ENCODE measurements at regions not wholly inside any gene's neighbourhood (a gene's known extent, or its start where the extent isn't known, plus 50 kb on each side); places are given as distances from the start of the nearest gene placed in this dataset.

- no peak for DNase-seq (ENCODE audit: unreplicated experiment)
- Mint-ChIP-seq H3K4me3 (ENCODE audit: unreplicated experiment) (no peak overlapping the region), H3K27ac (ENCODE audit: low read depth, unreplicated experiment) (peak overlapping the region; percentile 3), H3K27me3 (ENCODE audit: insufficient read depth, unreplicated experiment) (peaks cover 16% of the 10 kb centered on the region), H3K36me3 (ENCODE audit: insufficient read depth, unreplicated experiment) (no peaks in the 10 kb centered on the region), H3K9me3 (ENCODE audit: unreplicated experiment) (no peaks in the 10 kb centered on the region), H3K4me1 (ENCODE audit: insufficient read depth, unreplicated experiment) (peaks cover 10% of the 10 kb centered on the region)
- no TSS peak for BruUV-seq (replicated peaks)
- POLR2A ChIA-PET: no interaction called here
- intact Hi-C loops (cut with micrococcal nuclease): no loop called here
- TF ChIP-seq CTCF (IDR thresholded peaks at IDR 0.05; ENCODE audit: unreplicated experiment): no peak
- CTCF ChIA-PET: no interaction called here
Observed at GRCh38 chr4:75345423-75345822, 168.8 kb downstream of the RCHY1 start.

GRCh38 chr4:75344915-75345314 is 169.3 kb downstream of the RCHY1 start:
- Mint-ChIP-seq H3K27me3 (ENCODE audit: insufficient read depth, unreplicated experiment) (peaks cover 16% of the 10 kb centered on the region), H3K27ac (ENCODE audit: low read depth, unreplicated experiment) (peak overlapping the region; percentile 3), H3K9me3 (ENCODE audit: unreplicated experiment) (no peaks in the 10 kb centered on the region), H3K36me3 (ENCODE audit: insufficient read depth, unreplicated experiment) (no peaks in the 10 kb centered on the region), H3K4me3 (ENCODE audit: unreplicated experiment) (no peak overlapping the region), H3K4me1 (ENCODE audit: insufficient read depth, unreplicated experiment) (peaks cover 10% of the 10 kb centered on the region)
- ChIA-PET POLR2A (no interaction called here), CTCF (no interaction called here)
- intact Hi-C loops (cut with micrococcal nuclease): no loop called here
- no peak for TF ChIP-seq CTCF (IDR thresholded peaks at IDR 0.05; ENCODE audit: unreplicated experiment)
- peak; percentile 33 for DNase-seq (ENCODE audit: unreplicated experiment)
- BruUV-seq (replicated peaks): no TSS peak

GRCh38 chr4:75343333-75343732 is 170.9 kb downstream of the RCHY1 start:
- no peak overlapping the region for H3K4me3 Mint-ChIP-seq (ENCODE audit: unreplicated experiment)
- DNase-seq (ENCODE audit: unreplicated experiment): no peak
- H3K36me3 Mint-ChIP-seq (ENCODE audit: insufficient read depth, unreplicated experiment): no peaks in the 10 kb centered on the region
- no peaks in the 10 kb centered on the region for H3K9me3 Mint-ChIP-seq (ENCODE audit: unreplicated experiment)
- no TSS peak for BruUV-seq (replicated peaks)
- intact Hi-C loops (cut with micrococcal nuclease): no loop called here
- H3K27me3 Mint-ChIP-seq (ENCODE audit: insufficient read depth, unreplicated experiment): peaks cover 14% of the 10 kb centered on the region
- TF ChIP-seq CTCF (IDR thresholded peaks at IDR 0.05; ENCODE audit: unreplicated experiment): no peak
- ChIA-PET CTCF (no interaction called here), POLR2A (interaction anchor here (0.6 kb wide), 1 partner anchor 9 kb away, joined by 5 read pairs; no protein-coding TSS in a partner anchor)
- peaks cover 10% of the 10 kb centered on the region for H3K4me1 Mint-ChIP-seq (ENCODE audit: insufficient read depth, unreplicated experiment)
- H3K27ac Mint-ChIP-seq (ENCODE audit: low read depth, unreplicated experiment): no peak overlapping the region

GRCh38 chr4:75340561-75340960 is 173.6 kb downstream of the RCHY1 start:
- peaks cover 10% of the 10 kb centered on the region for H3K4me1 Mint-ChIP-seq (ENCODE audit: insufficient read depth, unreplicated experiment)
- H3K27ac Mint-ChIP-seq (ENCODE audit: low read depth, unreplicated experiment): no peak overlapping the region
- TF ChIP-seq CTCF (IDR thresholded peaks at IDR 0.05; ENCODE audit: unreplicated experiment): no peak
- no peaks in the 10 kb centered on the region for H3K9me3 Mint-ChIP-seq (ENCODE audit: unreplicated experiment)
- CTCF ChIA-PET: interaction anchor here (0.6 kb wide), 1 partner anchor 250 kb away, joined by 3 read pairs; no protein-coding TSS in a partner anchor
- DNase-seq (ENCODE audit: unreplicated experiment): no peak
- intact Hi-C loops (cut with micrococcal nuclease): no loop called here
- H3K27me3 Mint-ChIP-seq (ENCODE audit: insufficient read depth, unreplicated experiment): no peaks in the 10 kb centered on the region
- H3K4me3 Mint-ChIP-seq (ENCODE audit: unreplicated experiment): no peak overlapping the region
- BruUV-seq (replicated peaks): no TSS peak
- no peaks in the 10 kb centered on the region for H3K36me3 Mint-ChIP-seq (ENCODE audit: insufficient read depth, unreplicated experiment)
- POLR2A ChIA-PET: no interaction called here
